GM19455 (cell line): ENCODE measurements at regions not wholly inside any gene's neighbourhood (a gene's known extent, or its start where the extent isn't known, plus 50 kb on each side); places are given as distances from the start of the nearest gene placed in this dataset.

Experiments used
- ATAC-seq: cut with Tn5 transposase; IDR thresholded peaks from one replicate; pipeline ENCODE4 v1.9.1; 2021; ENCODE audit not compliant: unreplicated experiment

GRCh38 chr6:15881150-15881549 lies 218.3 kb upstream of the DTNBP1 start:
- no peak for ATAC-seq

DNA sequence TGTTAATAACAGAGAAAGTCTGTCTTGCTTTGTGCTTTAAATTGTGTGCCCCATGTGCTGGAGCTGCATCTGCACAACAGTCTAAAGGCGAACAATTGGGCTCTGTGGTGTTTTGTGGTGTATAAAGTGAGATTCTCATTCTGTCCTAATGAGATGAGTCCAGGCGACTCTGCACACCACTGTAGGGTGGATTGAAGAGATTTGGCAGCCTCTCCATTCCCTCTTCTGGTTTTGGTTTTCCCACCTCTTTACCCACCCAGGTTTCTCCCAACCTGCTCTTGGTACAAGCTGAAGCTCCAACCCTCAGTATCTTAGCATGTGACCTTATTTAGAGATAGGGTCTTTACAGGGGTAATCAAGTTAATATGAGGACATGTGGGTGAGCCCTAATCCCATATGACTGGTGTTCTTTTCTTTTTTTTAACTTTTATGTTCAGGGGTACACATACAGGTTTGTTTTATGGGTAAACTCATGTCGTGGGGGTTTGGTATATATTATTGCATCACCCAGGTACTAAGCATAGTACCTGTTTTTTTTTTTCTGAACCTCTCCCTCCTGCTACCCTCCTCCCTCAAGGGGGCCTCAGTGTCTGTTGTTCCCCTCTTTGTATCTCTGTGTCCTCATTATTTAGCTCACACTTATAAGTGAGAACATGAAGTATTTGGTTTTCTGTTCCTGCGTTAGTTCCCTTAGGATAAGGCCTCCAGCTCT lies 217.6 kb upstream of the DTNBP1 start:
- peak; percentile 39 for ATAC-seq

DNA sequence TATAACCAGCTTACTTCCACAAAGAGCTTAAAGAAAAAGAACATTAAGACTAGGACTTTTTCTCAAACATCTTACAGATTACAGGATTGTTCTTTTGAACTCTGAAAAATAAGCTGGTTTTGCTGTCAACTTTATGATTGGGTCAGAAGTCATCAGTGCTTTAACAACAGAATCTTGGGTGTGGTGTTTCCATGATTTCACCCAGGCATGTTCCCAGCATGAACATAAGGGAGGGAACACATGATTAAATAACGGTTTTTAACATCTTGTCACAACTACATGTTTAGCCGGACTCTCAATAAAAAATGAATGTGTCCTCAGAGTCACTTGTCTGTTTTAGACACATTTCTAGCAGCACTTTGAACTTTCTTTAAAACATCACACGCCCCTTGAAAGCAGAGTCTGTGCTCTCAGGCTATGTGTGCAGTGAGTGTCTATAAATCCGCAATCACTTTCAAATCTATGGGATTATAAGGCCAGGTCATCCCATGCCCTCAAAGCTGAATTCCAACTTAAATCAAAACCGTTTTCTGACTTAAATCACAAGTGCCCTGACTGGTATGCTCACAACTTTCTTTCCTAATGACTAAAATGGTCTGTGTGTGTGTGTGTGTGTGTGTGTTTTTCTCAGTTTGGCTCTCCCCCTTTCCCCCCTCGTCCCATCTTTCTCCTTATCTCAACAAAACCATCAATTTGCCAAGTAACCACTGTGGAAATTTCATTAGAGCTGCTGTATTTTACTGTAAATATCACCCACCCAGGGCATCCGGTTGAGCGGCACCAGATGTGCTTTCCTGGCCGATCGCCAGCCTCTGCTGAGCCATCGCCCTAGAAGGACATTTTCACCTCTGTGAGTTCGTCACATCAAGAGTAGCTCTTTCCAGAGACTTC lies 216.8 kb upstream of the DTNBP1 start:
- peak; percentile 67 for ATAC-seq

GRCh38 chr6:15877231-15877630 lies 214.4 kb upstream of the DTNBP1 start:
- no peak for ATAC-seq

- ATAC-seq: peak; percentile 50
Measured at GRCh38 chr6:15876406-15876805, 213.6 kb upstream of the DTNBP1 start.

- no peak for ATAC-seq
Measured at GRCh38 chr6:15875797-15876196, 213.0 kb upstream of the DTNBP1 start.

- no peak for ATAC-seq
Measured at GRCh38 chr6:15874821-15875220, 212.0 kb upstream of the DTNBP1 start.

DNA sequence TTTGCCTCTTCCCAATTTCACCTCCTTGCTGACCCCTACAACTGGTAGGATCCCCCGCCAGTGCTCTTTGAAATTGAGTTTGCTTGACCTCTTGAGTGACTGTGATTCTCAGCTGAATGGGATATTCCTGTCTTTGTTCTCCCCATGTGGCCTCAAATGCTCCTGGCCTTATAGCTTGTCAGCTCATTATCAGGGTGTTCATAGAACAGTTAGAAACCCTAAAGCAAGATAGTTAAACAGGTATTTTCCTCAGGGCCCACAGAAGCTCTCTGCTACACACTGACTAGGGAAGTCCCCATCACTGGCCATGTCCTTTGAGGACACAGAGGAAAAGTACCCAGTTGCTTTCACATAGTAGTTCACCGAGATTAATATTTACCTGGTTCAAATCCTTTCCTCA lies 211.5 kb upstream of the DTNBP1 start:
- ATAC-seq: no peak

DNA sequence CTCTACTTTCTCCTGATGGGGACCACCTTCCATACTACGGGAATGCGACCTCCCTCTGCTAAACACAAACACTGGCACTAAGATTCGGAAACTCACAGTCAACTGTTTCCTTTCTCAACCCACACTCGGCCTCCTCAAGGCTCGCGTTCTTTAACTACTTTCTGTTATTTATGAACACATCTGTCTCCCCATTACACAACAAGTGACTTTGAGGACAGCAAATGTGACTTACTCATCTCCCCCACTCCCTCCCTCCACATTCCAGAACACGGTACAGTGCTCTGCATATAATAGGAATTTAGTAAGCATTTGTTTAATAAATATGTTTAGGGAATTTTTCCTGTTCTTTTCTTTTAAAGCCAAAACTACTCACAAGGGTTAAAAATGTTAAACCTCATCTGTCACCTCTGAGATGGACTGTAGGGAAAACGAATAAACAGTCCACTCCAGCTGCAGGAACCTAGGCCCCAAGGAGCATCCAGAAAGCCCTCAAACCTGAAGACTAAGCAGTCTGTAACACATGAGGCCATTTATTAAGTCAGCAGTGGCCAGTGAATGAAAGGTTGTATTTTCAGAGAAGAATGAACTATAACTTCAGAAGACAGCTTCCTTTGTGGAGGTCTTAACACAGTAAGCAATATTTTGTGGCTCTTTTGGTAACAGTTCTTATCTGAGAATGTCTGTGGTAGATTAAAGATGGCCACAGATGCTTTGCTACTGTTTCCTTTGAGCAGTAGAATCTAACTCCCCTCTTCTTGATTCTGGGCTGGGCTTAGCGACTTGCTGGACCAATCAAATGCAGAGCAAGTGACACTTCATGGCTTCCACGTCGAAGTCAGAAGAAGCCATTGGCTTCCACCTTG lies 209.6 kb upstream of the DTNBP1 start:
- ATAC-seq: no peak

DNA sequence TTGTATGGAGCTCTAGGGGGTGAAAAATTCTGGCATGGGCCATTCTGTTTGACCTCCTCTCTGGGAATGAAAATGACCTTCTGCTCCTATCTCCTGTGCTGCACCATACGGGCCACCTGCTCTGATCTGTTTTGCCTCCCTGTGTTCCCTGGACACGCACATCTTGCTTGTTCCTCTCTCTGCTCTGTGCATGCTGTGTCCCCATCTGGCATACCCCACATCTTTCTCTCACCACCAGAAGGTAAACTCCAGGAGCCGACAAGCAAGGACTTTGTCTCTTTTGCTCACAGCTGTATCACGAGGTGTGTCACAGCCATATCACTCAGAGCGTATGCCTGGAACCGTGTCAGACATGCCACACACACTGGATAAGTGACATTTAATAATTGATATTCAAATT lies 208.4 kb upstream of the DTNBP1 start:
- no peak for ATAC-seq

DNA sequence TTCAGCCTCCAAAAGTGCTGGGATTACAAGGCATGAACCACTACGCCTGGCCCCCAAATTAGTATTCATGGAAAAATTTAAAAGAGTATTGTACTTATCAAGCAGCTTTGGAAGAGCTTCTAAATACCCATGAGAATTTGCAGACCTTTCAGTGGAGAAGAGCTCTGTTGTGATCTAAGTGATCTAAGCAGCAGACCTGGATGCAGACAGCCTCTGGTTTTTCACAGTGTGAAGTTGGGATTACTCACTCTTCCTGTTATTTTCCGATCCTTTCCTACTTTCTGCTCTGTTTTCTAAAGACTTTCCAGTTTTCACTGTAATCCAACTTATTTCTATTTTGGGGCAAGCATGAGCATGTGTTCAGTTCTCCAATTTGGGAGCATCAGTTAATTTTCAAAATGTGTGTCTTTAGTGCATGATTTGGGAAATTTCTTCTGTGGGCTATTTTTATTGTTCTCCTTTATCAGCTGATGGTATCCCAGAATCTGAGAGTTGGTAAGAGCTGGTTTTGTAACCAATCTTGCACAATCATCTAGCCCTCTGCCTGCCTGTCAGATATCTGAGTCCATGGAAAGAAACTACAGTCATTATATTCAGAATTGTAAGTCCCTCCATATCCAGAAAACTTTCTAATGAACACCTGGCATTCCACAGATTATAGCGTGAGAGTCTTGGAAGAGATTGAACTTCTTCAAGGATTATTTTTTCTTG lies 207.7 kb upstream of the DTNBP1 start:
- ATAC-seq: no peak

DNA sequence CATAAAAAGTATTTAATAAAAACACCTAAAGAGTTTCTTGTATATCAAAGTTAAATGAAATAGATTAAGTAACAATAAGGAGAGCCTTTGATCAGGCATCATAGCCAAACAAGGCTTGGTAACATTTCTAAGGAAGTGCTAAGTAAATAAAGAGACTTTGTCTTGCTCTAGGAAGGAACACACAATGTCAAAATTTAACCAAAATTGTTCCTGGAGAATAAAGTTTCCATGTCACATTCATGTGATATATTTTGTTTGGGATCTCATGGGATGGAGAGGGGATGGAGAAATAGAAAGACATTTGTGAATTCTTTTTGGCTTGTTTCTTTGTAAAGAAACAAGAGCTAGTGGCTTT lies 201.9 kb upstream of the DTNBP1 start:
- no peak for ATAC-seq

- no peak for ATAC-seq
Measured at GRCh38 chr6:15864038-15864707, 201.3 kb upstream of the DTNBP1 start.

DNA sequence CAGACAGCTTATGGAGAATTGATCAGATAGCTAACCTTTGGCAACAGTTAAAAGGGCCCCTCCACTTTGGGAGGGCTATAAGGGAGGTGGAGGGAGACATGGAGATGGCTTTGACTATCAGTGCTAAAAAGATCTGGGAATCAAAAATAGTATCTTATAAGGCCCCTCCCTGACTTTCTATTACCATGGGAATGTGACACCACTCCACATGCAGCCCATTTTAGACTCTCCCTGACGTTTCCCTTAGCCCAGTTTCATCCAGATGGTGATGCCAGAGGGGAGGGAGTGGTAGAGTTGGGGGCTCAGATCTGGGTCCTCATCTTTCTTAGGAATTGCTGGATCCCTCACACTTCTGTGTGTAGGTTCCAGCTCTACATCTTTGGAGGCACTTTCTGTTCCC lies 200.0 kb upstream of the DTNBP1 start:
- ATAC-seq: no peak

- ATAC-seq: no peak
Measured at GRCh38 chr6:15861486-15861885, 198.7 kb upstream of the DTNBP1 start.

DNA sequence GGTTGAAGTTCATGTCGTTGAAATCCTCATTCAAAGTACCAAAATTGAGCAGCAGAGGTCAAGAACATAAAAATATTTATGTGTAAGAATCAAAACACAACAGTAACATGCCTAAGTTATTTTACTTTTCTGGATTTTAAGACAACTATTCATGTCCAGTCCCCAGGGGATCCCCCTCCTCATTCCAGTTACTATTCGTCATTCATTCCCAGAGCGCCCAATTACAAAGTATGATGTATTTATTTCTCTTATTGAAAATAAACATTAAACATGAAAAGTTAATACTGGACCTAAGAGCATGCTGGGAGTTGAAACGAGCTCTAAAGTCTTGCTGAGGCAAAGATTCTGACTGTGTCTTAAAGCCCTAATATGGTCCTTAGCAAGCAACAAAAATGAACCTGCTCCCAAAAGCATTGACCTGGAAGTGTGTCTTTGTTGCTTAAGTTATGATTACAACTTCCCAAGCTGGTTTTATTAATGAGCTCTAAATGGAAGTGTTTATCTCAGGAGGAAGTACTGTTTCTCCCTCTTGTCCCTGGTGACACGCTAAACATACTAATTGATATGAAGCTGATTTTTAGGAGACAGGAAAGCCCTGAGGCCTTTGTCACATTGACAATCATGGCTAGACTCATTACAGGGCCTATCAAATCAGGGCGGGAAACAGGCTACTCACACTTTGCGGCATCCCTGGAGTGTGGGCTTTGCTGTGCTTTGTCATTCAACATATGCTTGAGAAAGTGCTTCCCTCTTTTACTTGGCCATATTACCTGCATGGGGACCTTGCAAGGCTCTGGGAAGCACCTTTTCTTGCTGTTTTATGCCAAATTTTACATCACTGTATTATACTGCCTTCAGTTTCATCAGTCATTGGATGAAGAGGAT lies 192.2 kb upstream of the DTNBP1 start:
- no peak for ATAC-seq

DNA sequence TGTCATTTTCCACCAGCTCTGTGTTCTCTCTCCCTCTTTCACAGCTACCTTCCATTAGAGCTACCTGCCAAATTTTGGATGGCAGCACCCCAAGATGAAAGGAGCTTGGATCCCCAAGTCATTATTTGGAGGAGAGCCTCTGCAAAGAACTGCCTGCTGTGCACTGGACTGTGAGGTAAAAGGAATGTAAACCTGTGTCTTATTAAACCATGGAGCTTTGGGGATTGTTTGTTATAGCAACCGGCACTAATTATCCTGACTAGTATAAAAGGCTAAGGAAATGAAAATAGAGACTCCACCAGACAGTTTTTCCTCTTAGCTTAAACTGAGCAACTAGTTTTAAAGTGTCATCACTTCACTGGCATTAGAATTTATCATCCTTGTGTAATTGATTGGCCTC lies 191.6 kb upstream of the DTNBP1 start:
- ATAC-seq: no peak

GRCh38 chr6:15853259-15853658 lies 190.4 kb upstream of the DTNBP1 start:
- ATAC-seq: no peak

- no peak for ATAC-seq
Measured at GRCh38 chr6:15852289-15852688, 189.5 kb upstream of the DTNBP1 start.
